ENCODE measurements at regions not wholly inside any gene's neighbourhood (a gene's known extent, or its start where the extent isn't known, plus 50 kb on each side); places are given as distances from the start of the nearest gene placed in this dataset.
A peak's percentile ranks its signal among the peaks of the same experiment; 100 is the strongest.

- Histone ChIP-seq H3K9me1 (replicated peaks; ENCODE audit: control insufficient read depth, extremely low read depth, insufficient read depth, low read length) (no peaks in the 10 kb centered on the region), H2AFZ (ENCODE audit: low read depth, low read length) (no peak overlapping the region), H3K4me2 (ENCODE audit: insufficient read depth, low read length) (no peak overlapping the region), H3K4me3 (replicated peaks in 1 of 3; ENCODE audit: insufficient read depth in 1 of 3, low read depth in 1 of 3, low read length in 3 of 3) (no peak overlapping the region), H3K4me1 (ENCODE audit: control insufficient read depth, extremely low read depth, insufficient read depth, low read length) (no peaks in the 10 kb centered on the region), H4K20me1 (replicated peaks; ENCODE audit: control insufficient read depth, extremely low read depth, insufficient read depth, low read length) (no peaks in the 10 kb centered on the region), H3K9me3 (replicated peaks; ENCODE audit: control insufficient read depth, insufficient read depth, low read length) (no peaks in the 10 kb centered on the region), H3K27me3 (ENCODE audit: control insufficient read depth in 2 of 2, insufficient read depth in 2 of 2, low read length in 2 of 2) (peaks cover 4 to 7% of the 10 kb centered on the region in 2 experiments), H3K79me2 (ENCODE audit: control insufficient read depth, insufficient read depth, low read length) (no peaks in the 10 kb centered on the region), H3K27ac (ENCODE audit: insufficient read depth, low read depth, low read length) (no peak overlapping the region), H3K36me3 (ENCODE audit: control insufficient read depth in 2 of 2, extremely low read depth in 1 of 2, insufficient read depth in 2 of 2, low read length in 2 of 2) (no peaks in the 10 kb centered on the region), H3K9ac (replicated peaks; ENCODE audit: extremely low read depth, insufficient read depth, low read length) (no peak overlapping the region)
- DNase-seq (ENCODE audit: low read depth, low spot score): no peak
- no peak for TF ChIP-seq CTCF (IDR thresholded peaks at IDR 0.05; ENCODE audit: extremely low read depth in 1 of 2, insufficient read depth in 1 of 2, low read depth in 1 of 2, low read length in 2 of 2)
- FAIRE-seq: no peak
- intact Hi-C loops (cut with micrococcal nuclease): loop anchor here (10.0 kb wide), 1 partner anchor 1619 kb away; no protein-coding TSS in a partner anchor
- CTCF ChIA-PET: interaction anchor here (1.0 to 9.7 kb wide), 4 partner anchors 10 to 175 kb away, joined by 3 to 131 read pairs (median 6); no protein-coding TSS in a partner anchor
- dilution Hi-C loops (cut with MboI; ENCODE audit: extremely low pct_ligation_motif_present, low sequenced_read_pairs): no loop called here
- BruUV-seq (replicated peaks): no TSS peak
- POLR2A ChIA-PET: no interaction called here
These were observed 60.2 kb upstream of the CYSLTR2 start for GRCh38 chr13:48593536-48593935.

- Histone ChIP-seq H3K4me3 (replicated peaks in 1 of 3; ENCODE audit: insufficient read depth in 1 of 3, low read depth in 1 of 3, low read length in 3 of 3) (no peak overlapping the region), H3K4me1 (ENCODE audit: control insufficient read depth, extremely low read depth, insufficient read depth, low read length) (no peaks in the 10 kb centered on the region), H2AFZ (ENCODE audit: low read depth, low read length) (no peak overlapping the region), H3K27me3 (ENCODE audit: control insufficient read depth in 2 of 2, insufficient read depth in 2 of 2, low read length in 2 of 2) (peaks cover 4 to 7% of the 10 kb centered on the region in 2 experiments), H3K9me3 (replicated peaks; ENCODE audit: control insufficient read depth, insufficient read depth, low read length) (no peaks in the 10 kb centered on the region), H3K27ac (ENCODE audit: insufficient read depth, low read depth, low read length) (no peak overlapping the region), H3K9me1 (replicated peaks; ENCODE audit: control insufficient read depth, extremely low read depth, insufficient read depth, low read length) (no peaks in the 10 kb centered on the region), H3K4me2 (ENCODE audit: insufficient read depth, low read length) (no peak overlapping the region), H3K36me3 (ENCODE audit: control insufficient read depth in 2 of 2, extremely low read depth in 1 of 2, insufficient read depth in 2 of 2, low read length in 2 of 2) (no peaks in the 10 kb centered on the region), H4K20me1 (replicated peaks; ENCODE audit: control insufficient read depth, extremely low read depth, insufficient read depth, low read length) (no peaks in the 10 kb centered on the region), H3K79me2 (ENCODE audit: control insufficient read depth, insufficient read depth, low read length) (no peaks in the 10 kb centered on the region), H3K9ac (replicated peaks; ENCODE audit: extremely low read depth, insufficient read depth, low read length) (no peak overlapping the region)
- ChIA-PET CTCF (interaction anchor here (1.0 to 9.7 kb wide), 4 partner anchors 10 to 174 kb away, joined by 3 to 131 read pairs (median 6); no protein-coding TSS in a partner anchor), POLR2A (no interaction called here)
- dilution Hi-C loops (cut with MboI; ENCODE audit: extremely low pct_ligation_motif_present, low sequenced_read_pairs) (no loop called here), intact Hi-C loops (cut with micrococcal nuclease) (loop anchor here (10.0 kb wide), 1 partner anchor 1619 kb away; no protein-coding TSS in a partner anchor)
- BruUV-seq (replicated peaks): no TSS peak
- DNase-seq (ENCODE audit: low read depth, low spot score) (peak; percentile 48), FAIRE-seq (no peak)
- TF ChIP-seq CTCF (IDR thresholded peaks at IDR 0.05; ENCODE audit: extremely low read depth in 1 of 2, insufficient read depth in 1 of 2, low read depth in 1 of 2, low read length in 2 of 2) (no peak), EZH2 (IDR thresholded peaks at IDR 0.05; ENCODE audit: borderline replicate concordance, low read depth, low read length, severe bottlenecking) (no peak), JUN (IDR thresholded peaks at IDR 0.05; ENCODE audit: borderline replicate concordance, insufficient read depth, insufficient read length, low read depth) (no peak), POLR2A (IDR thresholded peaks at IDR 0.05; ENCODE audit: low read depth, low read length) (no peak), GATA2 (IDR thresholded peaks at IDR 0.05; ENCODE audit: insufficient read depth, insufficient read length, low read depth, low read length) (no peak), FOS (IDR thresholded peaks at IDR 0.05; ENCODE audit: borderline replicate concordance, insufficient read depth, low read length) (no peak), MYC (IDR thresholded peaks at IDR 0.05; ENCODE audit: low read depth, low read length) (no peak), POLR2AphosphoS5 (IDR thresholded peaks at IDR 0.05; ENCODE audit: insufficient read depth, low read depth, low read length) (no peak), MAX (IDR thresholded peaks at IDR 0.05; ENCODE audit: insufficient read depth, insufficient read length) (no peak)
These were observed 59.5 kb upstream of the CYSLTR2 start for GRCh38 chr13:48594096-48594815.
